Endodermal cell (in vitro differentiated cells): ENCODE measurements at regions not wholly inside any gene's neighbourhood (a gene's known extent, or its start where the extent isn't known, plus 50 kb on each side); places are given as distances from the start of the nearest gene placed in this dataset.

Experiments
- DNase-seq: peaks from one replicate; pipeline ENCODE4 v3.0.0-alpha.2; 2017
- H3K27ac ChIP-seq: 2 replicates; pipeline ENCODE4 v1.5.1; 2013; ENCODE audit warnings: mild to moderate bottlenecking, low read depth, low read length, moderate library complexity
- H3K27me3 ChIP-seq: 2 replicates; pipeline ENCODE4 v1.6.1; 2013; ENCODE audit warnings: mild to moderate bottlenecking, low read length, moderate library complexity; ENCODE audit not compliant: insufficient read depth, control insufficient read depth, poor library complexity, severe bottlenecking
- H3K36me3 ChIP-seq: 2 replicates; pipeline ENCODE4 v1.7.0; 2013; ENCODE audit warnings: mild to moderate bottlenecking, low read length, moderate library complexity; ENCODE audit not compliant: control insufficient read depth, insufficient read depth
- H3K4me1 ChIP-seq: one replicate; pipeline ENCODE4 v1.7.0; 2013; ENCODE audit warnings: low read length; ENCODE audit not compliant: control insufficient read depth, insufficient read depth
- H3K4me3 ChIP-seq: 2 replicates; pipeline ENCODE4 v1.5.1; 2013; ENCODE audit warnings: mild to moderate bottlenecking, low read length, moderate library complexity
- H3K9ac ChIP-seq: 2 replicates; pipeline ENCODE4 v1.6.1; 2013; ENCODE audit warnings: mild to moderate bottlenecking, low read length, moderate library complexity; ENCODE audit not compliant: poor library complexity, severe bottlenecking; ENCODE audit errors: extremely low read depth
- H3K9me3 ChIP-seq: 2 replicates; pipeline ENCODE4 v1.6.1; 2013; ENCODE audit warnings: mild to moderate bottlenecking, low read length, moderate library complexity; ENCODE audit not compliant: control insufficient read depth
- H3K27ac Mint-ChIP-seq: 2 replicates; pipeline ENCODE4 v1.8.0; 2020; ENCODE audit warnings: mixed read lengths
- H3K27me3 Mint-ChIP-seq: 2 replicates; pipeline ENCODE4 v1.8.0; 2021; ENCODE audit warnings: mild to moderate bottlenecking, mixed read lengths; ENCODE audit not compliant: insufficient read depth
- H3K36me3 Mint-ChIP-seq: 2 replicates; pipeline ENCODE4 v1.8.0; 2020; ENCODE audit warnings: low read depth, mixed read lengths
- H3K4me1 Mint-ChIP-seq: 2 replicates; pipeline ENCODE4 v1.8.0; 2020; ENCODE audit warnings: mixed read lengths
- H3K4me3 Mint-ChIP-seq: 2 replicates; pipeline ENCODE4 v1.8.0; 2020; ENCODE audit warnings: mild to moderate bottlenecking, moderate library complexity, mixed read lengths
- H3K9me3 Mint-ChIP-seq: 2 replicates; pipeline ENCODE4 v1.8.0; 2020; ENCODE audit warnings: mild to moderate bottlenecking, mixed read lengths
- WGBS, 2 experiments: methylation state at CpG; one replicate each; pipeline versions ENCODE4 v1.1.5 to v1.1.7; 2013; ENCODE audit warnings: missing lambda C conversion rate in 2 of 2, mixed read lengths in 1 of 2; ENCODE audit not compliant: insufficient coverage in 1 of 2, insufficient read length in 1 of 2; 5-methylcytosine and 5-hydroxymethylcytosine counted together
- TF ChIP-seq, protein P1 (sequence below): fragments of 200-600 bp; sonication (generic); conservative IDR thresholded peaks from 2 replicates; pipeline ENCODE4 v1.5.0; 2021; ENCODE audit warnings: antibody characterized with exemption, mild to moderate bottlenecking

DNA sequence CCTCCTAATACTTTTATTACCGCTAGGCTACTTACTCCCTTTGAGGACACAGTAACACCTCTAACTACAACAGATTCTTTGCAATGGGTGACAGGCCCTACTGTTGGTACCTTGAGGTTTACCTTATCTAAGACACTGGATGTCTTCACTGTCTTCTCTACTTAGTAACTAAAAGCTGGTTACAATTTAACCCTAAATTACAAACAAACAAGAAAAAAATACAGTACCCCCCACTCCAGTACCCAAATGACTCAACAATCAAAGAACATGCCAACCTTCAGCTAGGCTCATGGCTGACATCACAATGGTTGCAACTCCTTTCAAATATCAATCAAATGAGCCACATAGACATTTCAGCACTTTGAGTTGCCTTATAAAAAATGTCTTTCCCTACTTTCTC, 198.0 kb downstream of the GUCY2F start:
- WGBS, 2 experiments, result 94 to 100% methylated on average over 1 of the region's 1 CpG
- no peak for DNase-seq

DNA sequence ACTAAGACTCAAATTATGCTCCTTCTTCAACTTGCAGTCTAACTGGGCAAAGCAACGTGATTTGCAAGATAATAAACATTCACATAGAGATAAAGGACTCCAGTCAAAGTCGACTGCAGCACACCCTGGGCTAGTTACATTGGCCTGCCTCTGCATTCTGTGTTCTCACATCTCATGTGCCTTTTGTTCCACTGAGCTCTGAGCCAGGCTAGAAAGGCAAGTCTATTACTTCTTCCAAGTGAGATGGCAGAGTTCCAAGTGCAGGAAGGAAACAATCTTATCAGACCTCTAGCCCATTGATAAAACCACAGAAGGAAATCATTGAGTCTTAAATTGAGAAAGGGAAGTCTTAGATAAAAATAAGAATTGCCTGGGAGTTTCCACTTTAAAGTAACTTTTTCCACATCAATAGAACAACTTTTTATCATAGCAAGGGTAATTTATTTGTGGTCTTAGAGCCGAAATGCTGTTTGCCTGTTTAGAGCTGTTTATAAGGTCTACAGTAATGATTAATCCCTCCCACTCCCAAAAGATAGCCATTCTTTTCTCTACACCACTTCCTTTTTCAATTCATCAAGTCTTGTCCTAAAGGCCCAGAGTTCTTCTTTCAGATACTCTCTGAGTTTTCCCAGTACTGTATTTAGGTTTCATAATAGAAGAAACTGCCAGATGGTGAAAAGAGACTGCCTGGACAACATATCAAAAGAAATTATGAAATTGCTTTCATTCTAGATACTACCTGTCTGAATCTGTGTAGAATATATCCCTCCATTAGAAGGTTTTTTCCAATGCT, 200.2 kb downstream of the GUCY2F start:
- Histone ChIP-seq H3K36me3 (no peaks in the 10 kb centered on the region), H3K27me3 (no peaks in the 10 kb centered on the region), H3K9me3 (no peaks in the 10 kb centered on the region), H3K4me1 (peaks cover 4% of the 10 kb centered on the region), H3K4me3 (no peak overlapping the region), H3K27ac (no peak overlapping the region), H3K9ac (no peak overlapping the region)
- Mint-ChIP-seq H3K4me3 (no peak overlapping the region), H3K9me3 (peaks cover 3% of the 10 kb centered on the region), H3K36me3 (no peaks in the 10 kb centered on the region), H3K27ac (peak overlapping the region; percentile 32), H3K27me3 (no peaks in the 10 kb centered on the region), H3K4me1 (peaks cover 51% of the 10 kb centered on the region)
- WGBS, 2 experiments, result 14% methylated on average over 2 of the region's 3 CpGs; no CpG with 5 or more reads in 1 of the 2 experiments
- peak; percentile 60 for DNase-seq
- TF ChIP-seq, protein P1, sequence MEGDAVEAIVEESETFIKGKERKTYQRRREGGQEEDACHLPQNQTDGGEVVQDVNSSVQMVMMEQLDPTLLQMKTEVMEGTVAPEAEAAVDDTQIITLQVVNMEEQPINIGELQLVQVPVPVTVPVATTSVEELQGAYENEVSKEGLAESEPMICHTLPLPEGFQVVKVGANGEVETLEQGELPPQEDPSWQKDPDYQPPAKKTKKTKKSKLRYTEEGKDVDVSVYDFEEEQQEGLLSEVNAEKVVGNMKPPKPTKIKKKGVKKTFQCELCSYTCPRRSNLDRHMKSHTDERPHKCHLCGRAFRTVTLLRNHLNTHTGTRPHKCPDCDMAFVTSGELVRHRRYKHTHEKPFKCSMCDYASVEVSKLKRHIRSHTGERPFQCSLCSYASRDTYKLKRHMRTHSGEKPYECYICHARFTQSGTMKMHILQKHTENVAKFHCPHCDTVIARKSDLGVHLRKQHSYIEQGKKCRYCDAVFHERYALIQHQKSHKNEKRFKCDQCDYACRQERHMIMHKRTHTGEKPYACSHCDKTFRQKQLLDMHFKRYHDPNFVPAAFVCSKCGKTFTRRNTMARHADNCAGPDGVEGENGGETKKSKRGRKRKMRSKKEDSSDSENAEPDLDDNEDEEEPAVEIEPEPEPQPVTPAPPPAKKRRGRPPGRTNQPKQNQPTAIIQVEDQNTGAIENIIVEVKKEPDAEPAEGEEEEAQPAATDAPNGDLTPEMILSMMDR, result no peak

More for the DNA sequence above, 198.0 kb downstream of the GUCY2F start:
- Mint-ChIP-seq H3K4me3 (no peak overlapping the region), H3K27ac (no peak overlapping the region), H3K9me3 (peaks cover 1% of the 10 kb centered on the region), H3K27me3 (no peaks in the 10 kb centered on the region), H3K4me1 (peaks cover 49% of the 10 kb centered on the region), H3K36me3 (no peaks in the 10 kb centered on the region)
- Histone ChIP-seq H3K27ac (no peak overlapping the region), H3K27me3 (no peaks in the 10 kb centered on the region), H3K9me3 (peaks cover 4% of the 10 kb centered on the region), H3K9ac (no peak overlapping the region), H3K36me3 (no peaks in the 10 kb centered on the region), H3K4me3 (no peak overlapping the region), H3K4me1 (peaks cover 4% of the 10 kb centered on the region)
- TF ChIP-seq, protein P1, result no peak

DNA sequence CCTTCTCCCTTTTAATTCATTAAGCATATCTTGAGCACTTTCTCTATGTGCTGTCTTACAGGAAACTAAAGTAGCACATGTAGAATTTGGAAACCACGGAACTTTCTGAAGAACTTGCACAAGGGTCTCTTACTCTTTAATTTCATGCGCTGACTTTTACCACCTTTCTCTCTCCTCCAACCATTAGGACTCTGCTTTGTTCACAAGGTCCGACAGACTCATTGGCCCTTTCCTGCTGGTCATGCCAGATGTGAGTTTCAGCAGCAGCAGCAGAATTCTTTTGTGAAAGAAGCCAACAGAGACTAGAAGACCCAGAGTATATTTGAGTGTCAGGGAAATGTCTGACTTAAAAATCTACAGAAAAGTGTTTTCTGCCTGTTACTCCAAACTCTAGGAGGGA, 207.1 kb downstream of the GUCY2F start:
- no peaks in the 10 kb centered on the region for H3K27me3 Mint-ChIP-seq
- no peaks in the 10 kb centered on the region for H3K27me3 ChIP-seq
- H3K9me3 Mint-ChIP-seq, result peaks cover 3% of the 10 kb centered on the region
- H3K27ac ChIP-seq, result no peak overlapping the region
- no peaks in the 10 kb centered on the region for H3K36me3 ChIP-seq
- no peak for DNase-seq
- no peak overlapping the region for H3K4me3 ChIP-seq
- WGBS, 2 experiments, result 67 to 94% methylated on average over 1 to 3 of the region's 3 CpGs
- H3K4me1 Mint-ChIP-seq, result peaks cover 28% of the 10 kb centered on the region
- no peaks in the 10 kb centered on the region for H3K9me3 ChIP-seq
- H3K9ac ChIP-seq, result no peak overlapping the region
- no peaks in the 10 kb centered on the region for H3K36me3 Mint-ChIP-seq
- no peak overlapping the region for H3K4me3 Mint-ChIP-seq
- no peak overlapping the region for H3K27ac Mint-ChIP-seq
- TF ChIP-seq, protein P1, result no peak
- no peaks in the 10 kb centered on the region for H3K4me1 ChIP-seq
